H1 (cell line): ENCODE measurements at regions not wholly inside any gene's neighbourhood (a gene's known extent, or its start where the extent isn't known, plus 50 kb on each side); places are given as distances from the start of the nearest gene placed in this dataset.

ENCODE experiments used
- CTCF ChIA-PET: fragments of 300-600 bp; sonication (Branson Sonifier 250); formaldehyde crosslinking; loops from one replicate; lab custom pipeline; 2021; ENCODE audit not compliant: partially characterized antibody; lab: Charles Lee
- POLR2A ChIA-PET: fragments of 300-600 bp; sonication (Branson Sonifier 250); formaldehyde crosslinking; loops from one replicate; lab custom pipeline; 2021; ENCODE audit warnings: inconsistent platforms; ENCODE audit not compliant: partially characterized antibody; lab: Charles Lee
- DNase-seq, 2 experiments: peaks; one replicate each; pipeline versions ENCODE4 v3.0.0 to v3.0.0-alpha.2; 2010 to 2022; ENCODE audit warnings: low spot score in 2 of 2, low read depth in 1 of 2, mixed read lengths in 1 of 2
- FAIRE-seq: peaks from 2 replicates; lab custom pipeline; 2011; peaks lifted over from hg19 to GRCh38; lab: Jason Lieb, UNC
- H2AFZ ChIP-seq: 2 replicates; pipeline ENCODE4 v1.8.1; 2012; ENCODE audit warnings: low read length, inconsistent platforms
- H2AK5ac ChIP-seq: 2 replicates; pipeline ENCODE4 v1.6.1; 2013; ENCODE audit warnings: low read depth, low read length
- H2BK120ac ChIP-seq: replicated peaks from 2 replicates; pipeline ENCODE3; 2013; ENCODE audit warnings: low read depth, low read length, inconsistent platforms
- H2BK12ac ChIP-seq: 2 replicates; pipeline ENCODE4 v1.6.1; 2013; ENCODE audit warnings: low read depth, low read length
- H2BK15ac ChIP-seq: 2 replicates; pipeline ENCODE4 v1.6.1; 2013; ENCODE audit warnings: low read length
- H2BK20ac ChIP-seq: 2 replicates; pipeline ENCODE4 v1.6.1; 2013; ENCODE audit warnings: low read length
- H2BK5ac ChIP-seq: 2 replicates; pipeline ENCODE4 v1.6.1; 2013; ENCODE audit warnings: low read depth, low read length
- H3K14ac ChIP-seq: 2 replicates; pipeline ENCODE4 v1.6.1; 2013; ENCODE audit warnings: inconsistent platforms; ENCODE audit not compliant: insufficient read length
- H3K18ac ChIP-seq: 2 replicates; pipeline ENCODE4 v1.6.1; 2013; ENCODE audit warnings: low read length; ENCODE audit errors: extremely low read depth
- H3K23ac ChIP-seq: 2 replicates; pipeline ENCODE4 v1.6.1; 2013; ENCODE audit warnings: inconsistent platforms; ENCODE audit not compliant: insufficient read length
- H3K23me2 ChIP-seq: 2 replicates; pipeline ENCODE4 v1.6.1; 2013; ENCODE audit warnings: low read depth, low read length
- H3K27ac ChIP-seq: 2 replicates; pipeline ENCODE4 v1.6.1; 2011; ENCODE audit warnings: low read depth, low read length, inconsistent platforms
- H3K27me3 ChIP-seq, 4 experiments: replicated peaks in 1 of 4; 1 replicate in 1 of 4; 2 replicates in 3 of 4; pipeline versions ENCODE4 v1.6.1 to v1.8.1; 2011 to 2013; ENCODE audit warnings: low read length in 3 of 4, mild to moderate bottlenecking in 3 of 4, inconsistent platforms in 2 of 4, mixed read lengths in 2 of 4, moderate library complexity in 1 of 4; ENCODE audit not compliant: control insufficient read depth in 3 of 4, insufficient read depth in 3 of 4; ENCODE audit errors: extremely low read depth in 1 of 4
- H3K36me3 ChIP-seq, 4 experiments: 2 replicates each; pipeline versions ENCODE4 v1.6.1 to v1.8.1; 2011 to 2013; ENCODE audit warnings: mild to moderate bottlenecking in 4 of 4, low read length in 3 of 4, moderate library complexity in 2 of 4, control low read depth in 1 of 4, inconsistent platforms in 1 of 4; ENCODE audit not compliant: insufficient read depth in 4 of 4, control insufficient read depth in 2 of 4
- H3K4ac ChIP-seq: replicated peaks from 2 replicates; pipeline ENCODE3; 2013; ENCODE audit warnings: low read length, low read depth, mixed read lengths, inconsistent platforms; ENCODE audit not compliant: insufficient read length
- H3K4me1 ChIP-seq, 4 experiments: replicated peaks in 1 of 4; 1 replicate in 1 of 4; 2 replicates in 3 of 4; pipeline versions ENCODE4 v1.6.1 to v1.8.1; 2011 to 2013; ENCODE audit warnings: low read length in 3 of 4, inconsistent platforms in 2 of 4, mixed read lengths in 1 of 4; ENCODE audit not compliant: insufficient read depth in 4 of 4, control insufficient read depth in 3 of 4
- H3K4me2 ChIP-seq, 2 experiments: 2 replicates each; pipeline versions ENCODE4 v1.6.1 to v1.8.1; 2011 to 2013; ENCODE audit warnings: low read depth in 2 of 2, low read length in 2 of 2, control low read depth in 1 of 2, inconsistent platforms in 1 of 2, mild to moderate bottlenecking in 1 of 2; ENCODE audit not compliant: insufficient read depth in 1 of 2
- H3K4me3 ChIP-seq, 4 experiments: fragments of 200-600, 300-600 bp in 1 of 4; sonication (generic), shearing (Covaris generic), sonication (Bioruptor Twin) in 1 of 4; 2 replicates each; pipeline versions ENCODE4 v1.5.1 to v1.8.1; 2011 to 2016; ENCODE audit warnings: low read length in 4 of 4, low read depth in 3 of 4, control low read depth in 2 of 4, inconsistent platforms in 2 of 4, mild to moderate bottlenecking in 2 of 4, mixed read lengths in 1 of 4, moderate library complexity in 1 of 4; ENCODE audit not compliant: insufficient read depth in 2 of 4; ENCODE audit errors: extremely low read depth in 1 of 4
- H3K56ac ChIP-seq: replicated peaks from 2 replicates; pipeline ENCODE3; 2013; ENCODE audit warnings: low read depth, mild to moderate bottlenecking, mixed read lengths, low read length, inconsistent platforms; ENCODE audit not compliant: insufficient read length
- H3K79me1 ChIP-seq: 2 replicates; pipeline ENCODE4 v1.6.1; 2013; ENCODE audit warnings: low read depth, low read length, control low read depth
- H3K79me2 ChIP-seq, 2 experiments: 2 replicates each; pipeline versions ENCODE4 v1.6.1 to v1.8.1; 2012 to 2013; ENCODE audit warnings: low read length in 2 of 2, mild to moderate bottlenecking in 2 of 2, inconsistent platforms in 1 of 2; ENCODE audit not compliant: insufficient read depth in 2 of 2, control insufficient read depth in 1 of 2
- H3K9ac ChIP-seq, 4 experiments: replicated peaks in 1 of 4; 1 replicate in 1 of 4; 2 replicates in 3 of 4; pipeline versions ENCODE4 v1.6.1 to v1.8.1; 2011 to 2013; ENCODE audit warnings: low read depth in 3 of 4, low read length in 3 of 4, control low read depth in 2 of 4, mild to moderate bottlenecking in 2 of 4, moderate library complexity in 2 of 4, inconsistent platforms in 1 of 4; ENCODE audit errors: extremely low read depth in 1 of 4
- H3K9me3 ChIP-seq, 2 experiments: 2 replicates each; pipeline versions ENCODE4 v1.6.1 to v1.8.1; 2012 to 2013; ENCODE audit warnings: mild to moderate bottlenecking in 2 of 2, moderate library complexity in 2 of 2, control low read depth in 1 of 2, inconsistent platforms in 1 of 2, low read depth in 1 of 2, low read length in 1 of 2, mixed read lengths in 1 of 2; ENCODE audit not compliant: insufficient read depth in 2 of 2
- H4K20me1 ChIP-seq, 2 experiments: replicated peaks in 1 of 2; 2 replicates each; pipeline versions ENCODE3 to v1.8.1; 2011 to 2013; ENCODE audit warnings: inconsistent platforms in 2 of 2, low read length in 2 of 2, mild to moderate bottlenecking in 1 of 2; ENCODE audit not compliant: insufficient read depth in 2 of 2, control insufficient read depth in 1 of 2
- H4K5ac ChIP-seq: 2 replicates; pipeline ENCODE4 v1.6.1; 2013; ENCODE audit warnings: low read length, low read depth, mixed read lengths, inconsistent platforms; ENCODE audit not compliant: insufficient read length
- H4K8ac ChIP-seq: 2 replicates; pipeline ENCODE4 v1.8.0; 2013; ENCODE audit warnings: mild to moderate bottlenecking, moderate library complexity, low read length, inconsistent platforms; ENCODE audit not compliant: insufficient read depth; ENCODE audit errors: extremely low read depth
- H4K91ac ChIP-seq: replicated peaks from 2 replicates; pipeline ENCODE3; 2013; ENCODE audit warnings: low read length, mixed read lengths, inconsistent platforms; ENCODE audit not compliant: insufficient read length
- ASH2L ChIP-seq: fragments of 200-600, 300-600 bp; sonication (generic); IDR thresholded peaks from one replicate; pipeline ENCODE4 v1.7.1; 2017; ENCODE audit warnings: low read length
- PHF8 ChIP-seq: fragments of 200-600 bp; sonication (generic); conservative IDR thresholded peaks from 2 replicates; pipeline ENCODE4 v1.7.1; 2012; ENCODE audit warnings: low read depth, mild to moderate bottlenecking, inconsistent platforms, low read length, moderate library complexity
- POLR2A ChIP-seq, 2 experiments: IDR thresholded peaks; 1 replicate in 1 of 2; 2 replicates in 1 of 2; pipeline ENCODE4 v1.6.1; 2011; ENCODE audit warnings: low read depth in 2 of 2, low read length in 2 of 2, mild to moderate bottlenecking in 2 of 2; ENCODE audit errors: control extremely low read depth in 1 of 2
- SP2 ChIP-seq: IDR thresholded peaks from 2 replicates; pipeline ENCODE4 v1.6.1; 2012; ENCODE audit warnings: mild to moderate bottlenecking, low read length, inconsistent platforms
- TEAD4 ChIP-seq: IDR thresholded peaks from 2 replicates; pipeline ENCODE4 v1.6.1; 2012; ENCODE audit warnings: low read depth, low read length, inconsistent platforms, mixed read lengths
- USF2 ChIP-seq: IDR thresholded peaks from 2 replicates; pipeline ENCODE4 v1.6.1; 2011; ENCODE audit warnings: low read length, improper control_type of control experiment
- ZNF274 ChIP-seq: IDR thresholded peaks from 2 replicates; pipeline ENCODE4 v1.7.0; 2012; ENCODE audit warnings: low read length, borderline replicate concordance; ENCODE audit errors: extremely low read depth
- WGBS, 2 experiments: shearing (Covaris generic) in 1 of 2; methylation state at CpG; one replicate each; pipeline versions ENCODE4 v1.1.6 to v1.1.7; 2013 to 2015; ENCODE audit warnings: low lambda C conversion rate in 2 of 2, mixed read lengths in 2 of 2, inconsistent platforms in 1 of 2, low coverage in 1 of 2, missing lambda C conversion rate in 1 of 2; ENCODE audit not compliant: insufficient replicate concordance in 2 of 2, insufficient coverage in 1 of 2, insufficient read length in 1 of 2; ENCODE audit errors: extremely low coverage in 1 of 2, missing lambda C conversion rate in 1 of 2; 5-methylcytosine and 5-hydroxymethylcytosine counted together
- TF ChIP-seq, protein P1 (sequence below), 3 experiments: IDR thresholded peaks; 1 replicate in 2 of 3; 2 replicates in 1 of 3; pipeline versions ENCODE4 v1.5.1 to v1.6.1; 2011; ENCODE audit warnings: low read length in 3 of 3, mild to moderate bottlenecking in 3 of 3, inconsistent platforms in 2 of 3, low read depth in 1 of 3, moderate library complexity in 1 of 3; ENCODE audit not compliant: insufficient read depth in 1 of 3; ENCODE audit errors: control extremely low read depth in 1 of 3

DNA sequence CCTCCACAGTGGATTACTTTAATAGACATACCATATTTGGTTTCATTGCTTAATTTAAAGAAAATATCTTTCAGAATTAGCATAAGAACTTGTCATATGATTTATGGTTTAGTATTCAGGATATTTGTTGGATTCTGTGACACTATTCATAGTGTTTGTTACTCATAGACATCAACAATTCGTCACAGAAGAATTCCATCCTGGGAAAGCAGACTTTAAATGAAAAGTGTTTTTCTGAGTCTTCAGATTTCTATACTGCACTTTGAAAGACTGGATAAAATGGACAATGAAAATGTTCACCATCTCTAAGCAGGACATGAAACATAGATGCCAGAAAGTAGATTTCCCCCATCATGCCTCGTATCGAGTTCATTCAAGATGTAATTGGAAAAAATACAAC, 435.6 kb upstream of the ONECUT1 start:
- no peak overlapping the region for H3K14ac ChIP-seq
- H2BK5ac ChIP-seq, result no peak overlapping the region
- no peak overlapping the region for H3K27ac ChIP-seq
- H3K18ac ChIP-seq, result no peak overlapping the region
- H2BK20ac ChIP-seq, result no peak overlapping the region
- H2BK15ac ChIP-seq, result no peak overlapping the region
- H4K5ac ChIP-seq, result no peak overlapping the region
- FAIRE-seq (no peak), DNase-seq (no peak)
- H3K23ac ChIP-seq, result no peak overlapping the region
- H3K56ac ChIP-seq, result no peak overlapping the region
- TF ChIP-seq USF2, result no peak
- TF ChIP-seq PHF8, result no peak
- no peak for TF ChIP-seq TEAD4
- no peak for TF ChIP-seq POLR2A (IDR thresholded peaks at IDR 0.05; ENCODE audit: control extremely low read depth in 1 of 2, low read depth in 2 of 2, low read length in 2 of 2)
- no peak for TF ChIP-seq ASH2L
- TF ChIP-seq, protein P1, sequence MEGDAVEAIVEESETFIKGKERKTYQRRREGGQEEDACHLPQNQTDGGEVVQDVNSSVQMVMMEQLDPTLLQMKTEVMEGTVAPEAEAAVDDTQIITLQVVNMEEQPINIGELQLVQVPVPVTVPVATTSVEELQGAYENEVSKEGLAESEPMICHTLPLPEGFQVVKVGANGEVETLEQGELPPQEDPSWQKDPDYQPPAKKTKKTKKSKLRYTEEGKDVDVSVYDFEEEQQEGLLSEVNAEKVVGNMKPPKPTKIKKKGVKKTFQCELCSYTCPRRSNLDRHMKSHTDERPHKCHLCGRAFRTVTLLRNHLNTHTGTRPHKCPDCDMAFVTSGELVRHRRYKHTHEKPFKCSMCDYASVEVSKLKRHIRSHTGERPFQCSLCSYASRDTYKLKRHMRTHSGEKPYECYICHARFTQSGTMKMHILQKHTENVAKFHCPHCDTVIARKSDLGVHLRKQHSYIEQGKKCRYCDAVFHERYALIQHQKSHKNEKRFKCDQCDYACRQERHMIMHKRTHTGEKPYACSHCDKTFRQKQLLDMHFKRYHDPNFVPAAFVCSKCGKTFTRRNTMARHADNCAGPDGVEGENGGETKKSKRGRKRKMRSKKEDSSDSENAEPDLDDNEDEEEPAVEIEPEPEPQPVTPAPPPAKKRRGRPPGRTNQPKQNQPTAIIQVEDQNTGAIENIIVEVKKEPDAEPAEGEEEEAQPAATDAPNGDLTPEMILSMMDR (IDR thresholded peaks at IDR 0.05; ENCODE audit: control extremely low read depth in 1 of 3, insufficient read depth in 1 of 3, low read depth in 1 of 3, low read length in 3 of 3), result no peak
- no peak for TF ChIP-seq SP2
- TF ChIP-seq ZNF274, result no peak
- H4K91ac ChIP-seq, result no peak overlapping the region
- H3K79me1 ChIP-seq, result no peaks in the 10 kb centered on the region
- H3K4me3 ChIP-seq, result no peak overlapping the region
- no peak overlapping the region for H3K4me2 ChIP-seq
- H3K9ac ChIP-seq, result no peak overlapping the region
- H4K8ac ChIP-seq, result no peak overlapping the region
- H3K23me2 ChIP-seq, result no peaks in the 10 kb centered on the region
- WGBS, 2 experiments, result 64% methylated on average over 3 of the region's 3 CpGs; no CpG with 5 or more reads in 1 of the 2 experiments
- no peak overlapping the region for H2AK5ac ChIP-seq
- H2BK12ac ChIP-seq, result no peak overlapping the region
- H3K27me3 ChIP-seq, result no peaks in the 10 kb centered on the region
- no peaks in the 10 kb centered on the region for H3K36me3 ChIP-seq
- CTCF ChIA-PET, result no interaction called here
- H3K4me1 ChIP-seq, result no peaks in the 10 kb centered on the region
- no peaks in the 10 kb centered on the region for H4K20me1 ChIP-seq
- no peak overlapping the region for H2AFZ ChIP-seq
- H3K4ac ChIP-seq, result no peak overlapping the region
- no peak overlapping the region for H2BK120ac ChIP-seq
- POLR2A ChIA-PET, result no interaction called here
- no peaks in the 10 kb centered on the region for H3K9me3 ChIP-seq
- no peaks in the 10 kb centered on the region for H3K79me2 ChIP-seq
